ENCODE measurements at regions not wholly inside any gene's neighbourhood (a gene's known extent, or its start where the extent isn't known, plus 50 kb on each side); places are given as distances from the start of the nearest gene placed in this dataset.
"Not testable (repeated sequence)": the region's sequence is repeated elsewhere in the genome, so short reads cannot be mapped to it uniquely, and the experiment has no call there.

GRCh38 chr13:65154661-65155447 lies 2075.3 kb downstream of the PCDH9 start:
- no peaks in the 10 kb centered on the region for H3K4me1 Mint-ChIP-seq
- DNase-seq, result no peak
- H3K36me3 Mint-ChIP-seq, result no peaks in the 10 kb centered on the region
- no peak overlapping the region for H3K27ac Mint-ChIP-seq
- no peak for ATAC-seq (replicated peaks)
- H3K9me3 Mint-ChIP-seq, result no peaks in the 10 kb centered on the region
- H3K4me3 Mint-ChIP-seq, result no peak overlapping the region
- no peaks in the 10 kb centered on the region for H3K27me3 Mint-ChIP-seq

GRCh38 chr13:65149687-65150086 lies 2080.4 kb downstream of the PCDH9 start:
- Mint-ChIP-seq H3K9me3 (peaks cover 0 to 8% of the 10 kb centered on the region in 2 donors), H3K4me3 (no peak overlapping the region), H3K36me3 (no peaks in the 10 kb centered on the region), H3K27ac (no peak overlapping the region), H3K4me1 (no peaks in the 10 kb centered on the region), H3K27me3 (no peaks in the 10 kb centered on the region)
- DNase-seq (no peak), ATAC-seq (replicated peaks) (no peak)

GRCh38 chr13:65143920-65144319 lies 2086.2 kb downstream of the PCDH9 start:
- Mint-ChIP-seq H3K9me3 (peaks cover 0 to 8% of the 10 kb centered on the region in 2 donors), H3K27me3 (no peaks in the 10 kb centered on the region), H3K36me3 (no peaks in the 10 kb centered on the region), H3K27ac (no peak overlapping the region), H3K4me3 (no peak overlapping the region), H3K4me1 (no peaks in the 10 kb centered on the region)
- DNase-seq (no peak), ATAC-seq (replicated peaks) (no peak)

GRCh38 chr13:65133094-65133493 lies 2097.0 kb downstream of the PCDH9 start:
- Mint-ChIP-seq H3K4me1 (no peaks in the 10 kb centered on the region), H3K36me3 (no peaks in the 10 kb centered on the region), H3K4me3 (no peak overlapping the region), H3K27me3 (no peaks in the 10 kb centered on the region), H3K27ac (no peak overlapping the region), H3K9me3 (peaks cover 0 to 2% of the 10 kb centered on the region in 2 donors)
- DNase-seq, result no peak
- ATAC-seq (replicated peaks), result no peak

GRCh38 chr13:65125236-65125635 lies 2104.9 kb downstream of the PCDH9 start:
- ATAC-seq (replicated peaks), result no peak
- Mint-ChIP-seq H3K4me3 (no peak overlapping the region), H3K27me3 (no peaks in the 10 kb centered on the region)

GRCh38 chr13:65112531-65112941 lies 2117.6 kb downstream of the PCDH9 start:
- DNase-seq, result no peak
- H3K4me3 Mint-ChIP-seq, result no peak overlapping the region

More at GRCh38 chr13:65125236-65125635, 2104.9 kb downstream of the PCDH9 start:
- DNase-seq, result no peak
- peaks cover 4% of the 10 kb centered on the region in 2 donors for H3K9me3 Mint-ChIP-seq
- no peaks in the 10 kb centered on the region for H3K36me3 Mint-ChIP-seq
- no peaks in the 10 kb centered on the region for H3K4me1 Mint-ChIP-seq
- H3K27ac Mint-ChIP-seq, result no peak overlapping the region

GRCh38 chr13:65112123-65112522 lies 2118.0 kb downstream of the PCDH9 start:
- H3K9me3 Mint-ChIP-seq, result peaks cover 9 to 12% of the 10 kb centered on the region in 2 donors
- DNase-seq (no peak), ATAC-seq (replicated peaks) (no peak)
- H3K27ac Mint-ChIP-seq, result no peak overlapping the region
- H3K27me3 Mint-ChIP-seq, result no peaks in the 10 kb centered on the region
- H3K4me3 Mint-ChIP-seq, result no peak overlapping the region
- no peaks in the 10 kb centered on the region for H3K36me3 Mint-ChIP-seq
- H3K4me1 Mint-ChIP-seq, result no peaks in the 10 kb centered on the region

More at GRCh38 chr13:65112531-65112941, 2117.6 kb downstream of the PCDH9 start:
- H3K36me3 Mint-ChIP-seq, result no peaks in the 10 kb centered on the region
- H3K27ac Mint-ChIP-seq, result no peak overlapping the region
- ATAC-seq (replicated peaks), result no peak
- H3K4me1 Mint-ChIP-seq, result no peaks in the 10 kb centered on the region
- H3K27me3 Mint-ChIP-seq, result no peaks in the 10 kb centered on the region
- H3K9me3 Mint-ChIP-seq, result peaks cover 8% of the 10 kb centered on the region in 2 donors

- no peak overlapping the region for H3K27ac Mint-ChIP-seq
- DNase-seq, result no peak
- no peak for ATAC-seq (replicated peaks)
- H3K36me3 Mint-ChIP-seq, result no peaks in the 10 kb centered on the region
- H3K4me1 Mint-ChIP-seq, result no peaks in the 10 kb centered on the region
- H3K27me3 Mint-ChIP-seq, result no peaks in the 10 kb centered on the region
- no peak overlapping the region for H3K4me3 Mint-ChIP-seq
- H3K9me3 Mint-ChIP-seq, result peaks cover 9 to 21% of the 10 kb centered on the region in 2 donors
Observed at GRCh38 chr13:65111223-65111622, 2118.9 kb downstream of the PCDH9 start.

GRCh38 chr13:65104436-65104835 lies 2125.7 kb downstream of the PCDH9 start:
- H3K4me1 Mint-ChIP-seq; DNase-seq; H3K36me3 Mint-ChIP-seq; H3K27me3 Mint-ChIP-seq; H3K4me3 Mint-ChIP-seq; ATAC-seq (replicated peaks); H3K27ac Mint-ChIP-seq: not testable (repeated sequence)
- H3K9me3 Mint-ChIP-seq, result peaks cover 16 to 25% of the 10 kb centered on the region in 2 donors

GRCh38 chr13:65103351-65103750 lies 2126.8 kb downstream of the PCDH9 start:
- Mint-ChIP-seq H3K4me3 (no peak overlapping the region), H3K4me1 (no peaks in the 10 kb centered on the region), H3K36me3 (no peaks in the 10 kb centered on the region), H3K27ac (no peak overlapping the region), H3K9me3 (peaks cover 12 to 21% of the 10 kb centered on the region in 2 donors), H3K27me3 (no peaks in the 10 kb centered on the region)
- no peak for DNase-seq
- no peak for ATAC-seq (replicated peaks)

- Mint-ChIP-seq H3K4me3 (no peak overlapping the region), H3K4me1 (no peaks in the 10 kb centered on the region), H3K27me3 (no peaks in the 10 kb centered on the region), H3K36me3 (no peaks in the 10 kb centered on the region), H3K9me3 (peaks cover 0 to 3% of the 10 kb centered on the region in 2 donors), H3K27ac (no peak overlapping the region)
- no peak for DNase-seq
- ATAC-seq (replicated peaks), result no peak
Observed at GRCh38 chr13:65095161-65096082, 2134.7 kb downstream of the PCDH9 start.

GRCh38 chr13:65093357-65093756 lies 2136.8 kb downstream of the PCDH9 start:
- ATAC-seq (replicated peaks), result no peak
- DNase-seq, result no peak
- Mint-ChIP-seq H3K36me3 (no peaks in the 10 kb centered on the region), H3K4me3 (no peak overlapping the region), H3K4me1 (no peaks in the 10 kb centered on the region), H3K27me3 (no peaks in the 10 kb centered on the region), H3K27ac (no peak overlapping the region), H3K9me3 (peaks cover 0 to 3% of the 10 kb centered on the region in 2 donors)

GRCh38 chr13:65091031-65091430 lies 2139.1 kb downstream of the PCDH9 start:
- no peak for DNase-seq
- H3K36me3 Mint-ChIP-seq, result no peaks in the 10 kb centered on the region
- peaks cover 0 to 3% of the 10 kb centered on the region in 2 donors for H3K9me3 Mint-ChIP-seq
- no peaks in the 10 kb centered on the region for H3K27me3 Mint-ChIP-seq
- ATAC-seq (replicated peaks), result no peak
- H3K4me3 Mint-ChIP-seq, result no peak overlapping the region
- no peaks in the 10 kb centered on the region for H3K4me1 Mint-ChIP-seq
- H3K27ac Mint-ChIP-seq, result no peak overlapping the region

- DNase-seq, result no peak
- Mint-ChIP-seq H3K4me3 (no peak overlapping the region), H3K9me3 (peaks cover 0 to 3% of the 10 kb centered on the region in 2 donors), H3K27me3 (no peaks in the 10 kb centered on the region), H3K27ac (no peak overlapping the region), H3K4me1 (no peaks in the 10 kb centered on the region), H3K36me3 (no peaks in the 10 kb centered on the region)
- ATAC-seq (replicated peaks), result no peak
Observed at GRCh38 chr13:65090186-65090585, 2139.9 kb downstream of the PCDH9 start.
